Hematopoietic multipotent progenitor cell (in vitro differentiated cells): ENCODE measurements at regions not wholly inside any gene's neighbourhood (a gene's known extent, or its start where the extent isn't known, plus 50 kb on each side); places are given as distances from the start of the nearest gene placed in this dataset.
A peak's percentile ranks its signal among the peaks of the same experiment; 100 is the strongest.

Source experiments
- DNase-seq, 3 donors: peaks; one replicate each; pipeline ENCODE4 v3.0.0-alpha.2; 2011 to 2015; ENCODE audit warnings: low read depth in 2 of 3, low spot score in 2 of 3

DNA sequence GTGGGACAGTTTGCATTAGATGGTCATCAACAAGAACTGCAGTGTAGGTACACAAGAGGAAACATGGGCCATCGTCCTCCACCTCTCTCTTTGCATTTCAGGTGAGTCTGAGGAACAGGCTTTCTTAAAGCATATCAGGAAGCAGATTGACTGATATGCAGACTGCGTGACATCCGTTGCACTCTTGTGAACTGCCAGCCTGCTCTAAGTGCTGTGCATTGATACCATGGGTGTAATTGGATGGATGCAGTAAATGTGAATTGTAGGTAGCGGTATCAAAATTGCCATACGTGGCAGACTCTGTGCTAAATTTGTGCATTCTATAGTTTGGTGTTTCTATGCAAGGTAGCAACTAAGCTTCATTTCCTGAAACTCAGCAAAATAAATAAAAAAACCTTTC is 1008.3 kb downstream of the EFNB2 start:
- DNase-seq, result no peak

DNA sequence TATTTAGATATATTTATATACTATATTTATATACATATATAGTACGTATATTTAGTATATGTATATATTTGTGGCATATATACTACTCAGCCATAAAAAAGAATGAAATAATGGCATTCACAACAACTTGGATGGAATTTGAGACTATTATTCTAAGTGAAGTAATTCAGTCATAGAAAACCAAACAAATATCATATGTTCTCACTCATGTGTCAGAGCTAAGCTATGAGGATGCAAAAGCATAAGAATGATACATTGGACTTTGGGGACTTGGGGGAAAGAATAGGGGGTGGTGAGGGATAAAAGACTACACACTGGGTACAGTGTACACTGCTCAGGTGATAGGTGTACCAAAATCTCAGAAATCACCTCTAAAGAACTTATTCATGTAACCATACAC is 1015.7 kb downstream of the EFNB2 start:
- no peak for DNase-seq

- no peak for DNase-seq
These were observed 1017.4 kb downstream of the EFNB2 start for GRCh38 chr13:105518086-105518485.

- no peak for DNase-seq
These were observed 1021.1 kb downstream of the EFNB2 start for GRCh38 chr13:105514401-105514800.

DNA sequence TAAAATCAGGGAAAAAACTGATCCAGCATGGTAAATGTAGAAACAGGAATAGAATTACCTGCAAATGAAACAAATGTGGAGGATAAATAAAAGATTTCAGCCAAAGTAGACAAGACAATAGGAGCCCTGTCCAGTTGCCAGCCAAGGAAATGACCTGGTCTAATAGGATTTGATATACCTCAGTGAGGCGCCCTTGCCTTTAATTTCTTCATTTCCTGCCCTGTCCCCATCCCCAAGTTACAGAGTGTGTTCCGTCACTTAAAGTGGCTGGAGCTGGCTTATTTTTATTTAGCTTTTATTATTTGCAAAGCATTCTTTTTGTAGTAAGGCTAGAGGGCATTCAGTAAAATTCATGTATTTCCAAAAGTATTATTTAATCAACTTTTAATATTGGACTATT is 1022.0 kb downstream of the EFNB2 start:
- DNase-seq, result no peak

GRCh38 chr13:105509981-105510762 is 1025.3 kb downstream of the EFNB2 start:
- DNase-seq, result no peak

DNA sequence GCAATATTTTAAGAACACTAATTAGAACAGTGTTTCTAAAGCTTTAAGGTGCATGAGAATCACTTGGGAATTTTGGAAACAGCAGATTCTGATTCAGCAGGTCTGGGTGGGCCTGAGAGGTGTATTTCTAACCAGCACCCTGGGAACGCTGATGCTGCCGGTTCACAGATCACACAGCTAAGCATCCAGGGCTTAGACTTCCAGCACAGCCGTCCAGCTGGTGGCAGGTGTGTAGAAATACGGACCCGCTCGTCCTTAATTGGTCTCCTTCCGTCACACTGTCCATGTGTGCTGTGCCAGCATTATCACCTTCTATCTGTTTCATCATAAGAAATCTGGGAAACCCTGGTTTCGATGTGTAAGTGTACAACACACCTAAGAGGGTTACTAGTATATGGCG is 1029.0 kb downstream of the EFNB2 start:
- no peak for DNase-seq

GRCh38 chr13:105502193-105502592 is 1033.3 kb downstream of the EFNB2 start:
- DNase-seq, result no peak

DNA sequence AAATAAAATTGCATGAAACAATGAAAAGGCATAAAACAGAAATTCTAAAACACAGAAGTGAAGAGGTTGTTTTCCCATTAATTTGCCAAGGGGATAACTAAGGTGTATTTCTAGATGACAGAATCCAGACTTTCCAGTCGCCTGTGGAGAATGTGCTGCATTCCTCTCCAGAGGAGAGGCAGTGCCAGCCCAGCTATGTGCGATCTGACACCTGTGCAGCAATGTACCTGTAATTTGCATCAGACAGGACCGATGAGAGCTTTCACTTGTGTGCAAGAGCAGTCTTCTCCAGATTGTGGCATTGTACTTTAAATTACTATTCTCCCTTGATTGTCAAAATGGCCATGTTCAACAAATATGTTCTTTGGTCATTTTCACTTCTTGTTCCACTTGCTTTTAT is 1037.9 kb downstream of the EFNB2 start:
- DNase-seq, result no peak

- DNase-seq, result no peak
These were observed 1043.2 kb downstream of the EFNB2 start for GRCh38 chr13:105492216-105492615.

GRCh38 chr13:105491345-105491744 is 1044.1 kb downstream of the EFNB2 start:
- no peak for DNase-seq

DNA sequence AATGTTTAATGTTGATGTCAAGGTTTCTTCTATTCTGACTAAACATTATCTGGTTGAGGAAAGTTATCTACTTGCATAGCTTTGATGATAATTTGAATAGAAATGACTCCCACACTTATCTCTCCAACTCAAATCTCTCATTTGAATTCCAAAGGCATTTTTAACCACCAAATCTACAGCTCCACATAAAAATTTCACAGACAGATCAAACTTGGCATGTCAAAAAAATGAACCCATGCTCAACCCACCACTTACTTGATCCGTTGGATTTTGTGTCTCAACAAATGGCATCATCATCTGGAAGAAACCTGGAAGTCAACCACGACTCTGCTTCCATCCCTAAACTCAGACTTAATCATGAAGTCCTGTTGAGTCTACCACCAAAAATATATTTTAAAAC is 1050.4 kb downstream of the EFNB2 start:
- DNase-seq, result no peak

- DNase-seq, result peak in 1 of 3 donors; percentile 22
These were observed 1060.4 kb downstream of the EFNB2 start for GRCh38 chr13:105474983-105475610.

- no peak for DNase-seq
These were observed 1063.8 kb downstream of the EFNB2 start for GRCh38 chr13:105471673-105472072.

DNA sequence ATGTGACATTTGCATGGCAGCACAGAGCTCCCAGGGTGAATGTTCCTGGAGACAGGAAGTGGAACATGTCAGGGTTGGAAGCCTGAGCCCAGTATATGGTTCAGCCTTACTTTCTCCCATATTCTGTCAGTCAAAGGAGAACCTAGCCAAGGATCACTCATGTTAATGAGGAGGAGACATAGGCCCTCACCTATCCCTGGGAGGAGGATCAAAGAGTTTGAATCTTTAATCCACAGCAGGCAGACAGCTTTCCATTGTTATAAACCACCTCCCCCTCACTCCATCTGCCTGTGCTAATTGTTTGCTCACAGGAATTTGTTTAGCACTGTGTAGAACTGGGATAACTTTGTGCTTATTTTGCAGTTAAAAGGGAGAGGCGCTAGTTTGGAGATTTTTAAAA is 1069.1 kb downstream of the EFNB2 start:
- DNase-seq, result no peak

DNA sequence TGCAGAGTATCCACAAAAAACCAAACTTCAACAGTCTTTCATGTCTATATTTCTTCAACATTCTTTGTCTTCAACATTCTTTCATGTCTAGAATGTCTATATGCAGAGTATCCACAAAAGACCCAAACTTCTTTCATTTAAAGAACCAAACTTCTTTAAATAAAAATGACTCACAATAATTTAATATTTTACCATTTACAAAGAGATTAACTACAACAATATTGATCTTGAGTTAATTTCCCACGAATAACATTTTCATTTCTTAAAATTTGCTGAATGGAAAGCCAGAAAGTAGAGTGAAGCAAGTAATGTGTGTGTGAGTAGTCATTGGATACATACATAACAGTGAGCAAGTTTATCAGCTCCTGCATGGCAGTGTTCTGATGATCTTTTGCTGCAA is 1069.7 kb downstream of the EFNB2 start, which contains the start of gene DAOA:
Gene DAOA, plus strand, starts transcription at position 301 of the 400 bp plus-strand sequence.
- DNase-seq, result no peak

DNA sequence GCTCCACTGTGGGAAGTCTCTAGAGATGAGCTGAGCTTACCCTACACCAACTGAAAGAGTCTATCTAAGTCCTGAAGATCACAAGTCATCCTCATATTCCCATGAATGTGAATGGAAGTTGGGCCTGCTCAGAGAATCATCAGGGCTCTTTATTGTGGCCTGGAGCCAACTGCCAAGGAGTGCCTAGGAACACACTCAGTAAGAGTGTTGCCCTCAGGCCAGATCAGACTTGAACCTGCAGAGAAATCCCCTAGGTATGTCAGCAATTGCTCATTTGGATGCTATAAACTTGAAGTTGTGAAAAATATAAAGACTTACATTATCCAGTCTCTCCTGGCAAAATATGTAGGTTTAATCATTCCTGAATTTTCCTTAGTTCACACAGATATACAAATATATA is 1070.2 kb downstream of the EFNB2 start:
- DNase-seq, result no peak

GRCh38 chr13:105464249-105464648 is 1071.2 kb downstream of the EFNB2 start:
- no peak for DNase-seq

- no peak for DNase-seq
These were observed 1072.4 kb downstream of the EFNB2 start for GRCh38 chr13:105463011-105463501.

DNA sequence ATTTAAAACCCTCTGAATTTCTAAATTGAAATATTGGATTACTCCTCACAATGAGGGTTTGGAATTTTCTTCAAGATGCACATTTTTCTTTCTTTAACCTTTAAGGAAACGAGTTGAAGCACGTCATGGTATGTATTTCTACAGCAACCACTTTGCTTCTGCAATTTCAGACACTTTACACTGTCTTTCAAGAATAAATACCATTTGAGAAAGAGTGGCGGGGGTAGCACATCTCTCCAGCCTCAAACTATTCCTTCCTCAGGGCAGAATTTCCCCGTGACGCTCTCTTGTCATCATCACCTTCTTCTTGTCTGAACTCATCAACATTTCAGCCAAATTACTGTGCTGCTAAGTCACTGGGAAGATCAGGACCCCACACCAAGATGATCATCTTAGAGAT is 1073.4 kb downstream of the EFNB2 start:
- no peak for DNase-seq

DNA sequence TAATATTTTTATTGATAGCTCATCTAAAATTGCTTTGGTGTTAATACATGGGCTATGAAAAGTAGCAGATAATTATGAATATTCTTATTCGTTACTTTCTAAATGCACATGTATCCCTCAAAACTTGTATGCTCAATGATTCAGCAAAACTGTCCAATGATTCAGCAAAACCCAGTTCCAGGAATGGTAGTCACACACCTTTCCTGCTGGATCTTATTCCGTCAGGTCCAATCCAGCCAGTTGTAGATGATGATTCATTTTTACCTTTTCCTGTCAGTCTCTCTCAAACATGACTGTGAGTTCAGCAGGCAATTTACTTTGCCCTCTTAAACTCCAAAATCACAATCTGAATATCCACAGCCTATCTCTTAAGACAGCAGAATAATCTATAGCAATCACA is 1082.6 kb downstream of the EFNB2 start:
- DNase-seq, result no peak

- no peak for DNase-seq
These were observed 1084.7 kb downstream of the EFNB2 start for GRCh38 chr13:105450784-105451183.
